ENCODE measurements at regions not wholly inside any gene's neighbourhood (a gene's known extent, or its start where the extent isn't known, plus 50 kb on each side); places are given as distances from the start of the nearest gene placed in this dataset.
A peak's percentile ranks its signal among the peaks of the same experiment; 100 is the strongest.

DNA sequence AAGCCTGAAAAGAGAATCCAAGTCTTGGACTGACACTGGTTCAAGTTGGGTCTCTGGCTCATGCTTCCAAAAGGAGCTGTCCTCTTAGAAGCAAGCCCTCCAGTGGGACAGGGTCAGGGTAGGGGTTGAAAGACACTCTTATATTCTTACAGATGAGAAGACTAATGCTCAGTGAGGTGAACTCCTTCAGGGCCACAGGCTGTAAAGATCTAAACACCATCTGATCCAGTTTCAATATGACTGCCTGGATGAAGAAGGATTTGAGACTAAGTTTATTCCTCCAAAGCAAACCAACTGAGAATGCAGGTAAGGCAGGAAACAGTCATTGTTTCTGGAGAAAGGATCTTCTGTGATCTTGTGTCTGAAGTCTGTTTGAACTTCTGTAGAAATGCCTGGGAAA, 99.0 kb upstream of the TAB2 start:
- DNase-seq: no peak

- DNase-seq: no peak
Measured at GRCh38 chr6:149218915-149219314, 98.6 kb upstream of the TAB2 start.

DNA sequence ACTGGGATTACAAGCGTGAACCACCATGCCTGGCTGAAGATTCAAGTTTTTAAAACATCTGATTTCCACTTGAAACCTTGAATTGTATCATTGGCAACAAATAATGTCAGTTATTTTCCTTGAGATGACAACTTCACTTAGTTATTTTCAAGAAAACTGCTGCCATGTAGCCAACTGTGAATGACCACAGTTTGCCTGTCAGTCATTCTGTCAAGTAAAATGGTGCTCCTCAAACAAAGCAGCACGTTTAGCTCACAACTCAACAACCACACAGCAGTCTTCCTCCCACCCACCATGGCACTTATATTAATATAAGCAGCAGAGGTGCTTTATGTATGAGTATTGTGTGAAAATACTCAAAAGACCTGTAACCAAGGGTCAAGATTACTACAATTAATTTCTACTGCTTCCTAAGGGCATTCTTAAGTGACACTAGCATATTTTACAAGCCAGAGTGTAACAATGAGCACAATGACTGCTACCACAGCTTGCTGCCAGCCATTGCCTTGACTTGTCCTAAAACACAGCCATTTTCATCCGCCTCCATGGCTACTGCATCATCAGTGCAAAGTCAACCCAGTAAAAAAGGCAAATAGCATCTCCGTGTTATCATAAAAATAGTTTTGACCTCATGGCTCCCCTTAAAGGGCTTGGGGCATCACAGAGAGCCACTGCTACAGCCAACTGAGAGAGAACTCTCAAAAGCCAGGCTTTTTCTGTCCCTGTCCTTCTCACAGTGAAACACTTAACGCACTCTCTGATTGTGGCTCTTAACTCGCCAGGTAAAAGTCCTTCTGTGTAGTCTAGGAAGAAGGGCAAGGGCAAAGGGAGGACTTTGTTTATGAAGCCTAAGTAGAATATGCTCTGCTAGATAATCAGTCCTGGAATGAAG, 96.4 kb upstream of the TAB2 start:
- DNase-seq: no peak

GRCh38 chr6:149221774-149222070, 95.8 kb upstream of the TAB2 start:
- DNase-seq: no peak

GRCh38 chr6:149223120-149223903, 94.2 kb upstream of the TAB2 start:
- DNase-seq: no peak

- DNase-seq: no peak
Measured at GRCh38 chr6:149223904-149224351, 93.6 kb upstream of the TAB2 start.

DNA sequence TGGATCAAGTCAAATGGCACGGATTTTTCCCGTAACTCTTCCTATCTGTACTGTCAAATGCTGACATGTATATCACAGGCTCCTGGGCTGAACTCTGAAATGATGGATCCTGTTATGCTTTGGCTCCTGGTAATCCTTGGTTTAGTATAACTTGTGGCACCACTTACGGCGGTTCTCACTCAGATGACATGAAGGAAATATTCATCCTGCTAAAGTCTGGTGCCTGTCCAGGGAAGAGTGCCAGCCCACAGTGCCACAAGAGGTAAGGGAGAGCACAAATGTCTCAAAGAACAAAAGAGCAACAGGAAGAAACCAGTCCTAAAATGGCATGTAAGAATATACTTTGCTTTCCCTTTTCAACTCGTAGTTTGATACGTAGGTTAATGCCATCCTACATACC, 93.1 kb upstream of the TAB2 start:
- DNase-seq: no peak

DNA sequence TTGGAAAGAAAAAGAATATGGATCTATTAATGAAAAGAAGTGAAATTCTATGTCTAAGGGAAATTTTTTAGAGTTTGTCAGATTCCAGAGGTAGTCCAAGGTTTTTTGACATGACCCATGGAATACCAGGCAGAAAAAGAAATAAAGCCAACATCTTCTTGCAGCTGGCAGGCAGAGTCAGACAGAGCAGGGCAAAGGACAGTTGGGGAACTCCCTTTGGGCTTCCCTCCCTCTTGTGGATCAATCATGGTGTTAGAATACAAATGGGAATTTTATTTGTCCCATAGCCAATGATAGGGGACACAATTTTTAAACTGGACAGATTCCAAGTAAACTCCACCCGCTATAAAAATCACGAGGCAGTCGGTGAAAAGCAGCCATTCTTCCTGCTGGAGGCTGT, 92.1 kb upstream of the TAB2 start:
- no peak for DNase-seq

DNA sequence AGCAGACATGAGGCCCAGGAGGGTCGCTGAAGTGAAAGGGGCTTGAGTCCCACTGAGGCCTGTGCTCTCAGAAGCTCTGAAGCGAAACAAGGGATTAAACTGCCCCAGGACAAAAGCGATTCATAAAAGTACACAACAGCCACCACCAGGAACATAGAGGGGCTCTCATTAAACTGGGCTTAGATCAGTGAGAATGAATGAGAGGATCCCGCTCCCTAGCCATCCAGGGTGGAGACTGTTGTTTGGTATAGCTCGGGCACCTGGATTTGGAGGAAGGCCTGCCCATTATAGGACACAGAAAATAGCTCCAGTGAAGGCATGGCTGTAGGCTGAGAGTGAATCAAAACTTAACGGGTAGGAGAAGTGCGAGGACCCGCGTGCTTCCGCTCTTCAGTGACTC, 91.6 kb upstream of the TAB2 start:
- peak; percentile 44 for DNase-seq

- DNase-seq: peak; percentile 16
Measured at GRCh38 chr6:149227796-149228195, 89.7 kb upstream of the TAB2 start.

GRCh38 chr6:149228311-149228955, 89.1 kb upstream of the TAB2 start:
- peak; percentile 64 for DNase-seq

DNA sequence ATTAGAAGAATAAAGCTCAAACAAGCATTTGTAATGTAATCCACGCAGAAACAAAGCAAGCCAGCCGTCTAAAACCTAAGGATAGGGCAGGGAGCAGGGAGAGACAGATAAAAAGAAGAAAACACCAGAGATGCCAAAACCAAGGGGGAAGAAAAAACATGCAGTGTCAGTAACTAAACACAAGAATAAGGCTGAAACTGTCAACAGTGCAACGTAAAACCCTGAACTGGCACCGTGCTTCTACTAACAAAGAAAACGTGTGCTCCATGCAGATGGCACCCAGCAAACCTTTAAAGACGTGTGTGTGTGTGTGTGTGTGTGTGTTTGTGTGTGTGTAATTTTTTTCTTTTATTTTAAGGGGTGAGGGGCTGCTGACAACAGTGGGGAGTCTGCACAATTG, 88.4 kb upstream of the TAB2 start:
- DNase-seq: no peak

DNA sequence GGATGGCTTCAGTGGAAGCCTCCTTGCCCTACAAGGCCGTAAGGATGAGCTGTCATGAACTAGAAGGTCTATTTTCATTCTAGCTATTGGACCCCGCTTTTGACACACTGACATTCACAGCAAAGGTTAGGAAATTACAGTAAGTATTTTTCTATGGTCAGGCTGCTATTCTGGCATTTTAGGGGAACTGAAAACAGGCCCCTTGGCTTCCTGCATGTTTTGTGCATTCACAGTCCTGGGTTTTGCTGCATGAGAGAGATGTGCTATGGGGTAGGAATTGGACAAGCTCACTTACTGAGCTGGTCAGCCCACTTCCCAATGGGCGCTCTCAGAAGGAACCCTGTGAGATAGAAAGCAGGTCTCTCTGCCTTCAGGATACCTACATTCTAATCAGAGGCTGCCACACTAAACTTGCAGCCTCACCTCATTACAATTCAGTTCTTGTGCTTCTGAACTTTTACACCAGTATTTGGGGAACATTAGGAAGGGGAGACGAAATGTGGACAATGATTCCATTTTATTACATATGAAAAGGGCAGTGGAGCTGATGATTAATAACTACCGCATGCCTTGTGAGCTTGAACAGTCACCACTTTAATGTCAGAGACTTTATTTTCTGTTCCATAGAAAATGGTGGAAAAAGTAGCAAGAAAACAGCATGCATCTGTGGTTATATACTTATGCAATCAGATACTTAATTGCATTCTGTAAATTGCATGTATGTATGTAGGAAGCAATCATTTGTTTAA, 86.6 kb upstream of the TAB2 start:
- DNase-seq: no peak

DNA sequence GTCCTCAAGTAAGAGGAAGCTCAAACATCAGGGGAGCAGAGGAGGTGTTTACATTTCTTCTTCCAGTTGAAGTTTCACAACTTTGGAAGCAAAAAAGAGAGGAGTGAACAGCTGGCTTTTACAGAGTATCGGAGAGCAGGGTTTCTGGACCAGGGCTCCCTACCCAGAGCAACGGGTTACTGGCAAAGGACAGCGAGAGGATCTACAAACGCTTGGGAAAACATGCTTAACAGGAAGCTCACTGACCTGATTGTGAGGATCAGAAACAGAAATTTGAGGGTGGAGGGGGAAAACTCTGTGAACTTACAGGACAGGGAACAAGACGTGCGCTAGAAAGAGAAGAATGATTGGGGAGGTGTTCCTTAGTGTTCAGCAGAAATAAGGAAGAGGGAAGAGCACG, 85.7 kb upstream of the TAB2 start:
- no peak for DNase-seq

- DNase-seq: no peak
Measured at GRCh38 chr6:149233056-149233715, 84.3 kb upstream of the TAB2 start.

GRCh38 chr6:149234051-149234962, 83.2 kb upstream of the TAB2 start:
- no peak for DNase-seq

- peak; percentile 45 for DNase-seq
Measured at GRCh38 chr6:149235130-149235561, 82.4 kb upstream of the TAB2 start.

GRCh38 chr6:149236589-149236988, 80.9 kb upstream of the TAB2 start:
- DNase-seq: peak; percentile 62

DNA sequence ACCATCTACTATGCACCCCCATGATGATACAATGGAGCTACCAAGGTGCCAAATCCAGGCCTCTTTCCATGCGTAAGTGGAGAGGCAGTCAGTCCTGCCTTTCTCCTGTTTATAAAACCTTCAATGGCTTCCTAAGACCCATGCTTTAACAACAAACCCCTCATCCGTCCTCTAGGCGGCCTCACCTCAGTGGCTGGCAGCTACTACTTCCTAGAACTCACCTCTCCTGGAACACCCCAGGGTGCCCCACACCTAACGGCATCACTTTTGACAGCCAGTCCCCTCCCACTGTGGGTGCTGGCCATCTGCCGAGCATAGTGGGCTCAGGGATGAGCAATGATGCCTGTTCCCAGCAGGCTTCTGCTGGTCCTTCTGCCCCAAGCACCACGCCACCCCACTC, 80.0 kb upstream of the TAB2 start:
- no peak for DNase-seq

GRCh38 chr6:149239573-149240209, 77.8 kb upstream of the TAB2 start:
- no peak for DNase-seq

- no peak for DNase-seq
Measured at GRCh38 chr6:149242883-149243282, 74.6 kb upstream of the TAB2 start.
